MV-4-11 (cell line): ENCODE measurements at regions not wholly inside any gene's neighbourhood (a gene's known extent, or its start where the extent isn't known, plus 50 kb on each side); places are given as distances from the start of the nearest gene placed in this dataset.
A peak's percentile ranks its signal among the peaks of the same experiment; 100 is the strongest.

Experiments
- DNase-seq: peaks from one replicate; lab custom pipeline; 2025; lab: John Stamatoyannopoulos, UW

GRCh38 chr3:148381051-148381450, 316.7 kb upstream of the AGTR1 start:
- no peak for DNase-seq

GRCh38 chr3:148389916-148390315, 307.8 kb upstream of the AGTR1 start:
- DNase-seq, result no peak

GRCh38 chr3:148395821-148396220, 301.9 kb upstream of the AGTR1 start:
- no peak for DNase-seq

GRCh38 chr3:148400754-148401153, 296.9 kb upstream of the AGTR1 start:
- DNase-seq, result no peak

GRCh38 chr3:148408667-148409066, 289.0 kb upstream of the AGTR1 start:
- DNase-seq, result no peak

GRCh38 chr3:148420242-148420641, 277.5 kb upstream of the AGTR1 start:
- no peak for DNase-seq

- DNase-seq, result no peak
Observed at GRCh38 chr3:148428862-148429605, 268.7 kb upstream of the AGTR1 start.

- DNase-seq, result no peak
Observed at GRCh38 chr3:148433665-148434064, 264.0 kb upstream of the AGTR1 start.

- DNase-seq, result no peak
Observed at GRCh38 chr3:148435534-148435933, 262.2 kb upstream of the AGTR1 start.

GRCh38 chr3:148439254-148439822, 258.4 kb upstream of the AGTR1 start:
- DNase-seq, result peak; percentile 37

GRCh38 chr3:148441191-148441590, 256.5 kb upstream of the AGTR1 start:
- DNase-seq, result no peak

GRCh38 chr3:148450819-148451218, 246.9 kb upstream of the AGTR1 start:
- no peak for DNase-seq

GRCh38 chr3:148451969-148452368, 245.7 kb upstream of the AGTR1 start:
- DNase-seq, result no peak

- DNase-seq, result no peak
Observed at GRCh38 chr3:148453781-148454191, 243.9 kb upstream of the AGTR1 start.

- no peak for DNase-seq
Observed at GRCh38 chr3:148455098-148455497, 242.6 kb upstream of the AGTR1 start.

GRCh38 chr3:148457886-148458285, 239.8 kb upstream of the AGTR1 start:
- DNase-seq, result no peak

- DNase-seq, result no peak
Observed at GRCh38 chr3:148459931-148460513, 237.7 kb upstream of the AGTR1 start.

- no peak for DNase-seq
Observed at GRCh38 chr3:148460686-148461085, 237.0 kb upstream of the AGTR1 start.

GRCh38 chr3:148464246-148464645, 233.5 kb upstream of the AGTR1 start:
- no peak for DNase-seq

GRCh38 chr3:148466143-148466542, 231.6 kb upstream of the AGTR1 start:
- DNase-seq, result no peak

- no peak for DNase-seq
Observed at GRCh38 chr3:148466980-148467740, 230.5 kb upstream of the AGTR1 start.

- DNase-seq, result no peak
Observed at GRCh38 chr3:148477375-148477774, 220.3 kb upstream of the AGTR1 start.

GRCh38 chr3:148493631-148494030, 204.1 kb upstream of the AGTR1 start:
- no peak for DNase-seq
